ENCODE measurements at regions not wholly inside any gene's neighbourhood (a gene's known extent, or its start where the extent isn't known, plus 50 kb on each side); places are given as distances from the start of the nearest gene placed in this dataset.

- TF ChIP-seq NFE2L1 (CRISPR knock-in tag; IDR thresholded peaks at IDR 0.05) (no peak), CBFB (CRISPR knock-in tag; IDR thresholded peaks at IDR 0.05; ENCODE audit: low read depth) (no peak), CTCF (IDR thresholded peaks at IDR 0.05) (no peak)
- TF ChIP-seq, protein P1, sequence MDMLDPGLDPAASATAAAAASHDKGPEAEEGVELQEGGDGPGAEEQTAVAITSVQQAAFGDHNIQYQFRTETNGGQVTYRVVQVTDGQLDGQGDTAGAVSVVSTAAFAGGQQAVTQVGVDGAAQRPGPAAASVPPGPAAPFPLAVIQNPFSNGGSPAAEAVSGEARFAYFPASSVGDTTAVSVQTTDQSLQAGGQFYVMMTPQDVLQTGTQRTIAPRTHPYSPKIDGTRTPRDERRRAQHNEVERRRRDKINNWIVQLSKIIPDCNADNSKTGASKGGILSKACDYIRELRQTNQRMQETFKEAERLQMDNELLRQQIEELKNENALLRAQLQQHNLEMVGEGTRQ (CRISPR knock-in tag; IDR thresholded peaks at IDR 0.05): no peak
Observed at GRCh38 chr2:204059016-204059415, 122.5 kb downstream of the ICOS start.
